Kidney epithelial cell (primary cell): ENCODE measurements at regions not wholly inside any gene's neighbourhood (a gene's known extent, or its start where the extent isn't known, plus 50 kb on each side); places are given as distances from the start of the nearest gene placed in this dataset.

Experiments
- DNase-seq: peaks from one replicate; pipeline ENCODE4 v3.0.0-alpha.2; 2010; ENCODE audit warnings: low read depth
- H3K27me3 ChIP-seq: 2 replicates; pipeline ENCODE4 v1.6.0; 2011; ENCODE audit warnings: low read length; ENCODE audit not compliant: control insufficient read depth, insufficient read depth
- H3K36me3 ChIP-seq: 2 replicates; pipeline ENCODE4 v1.5.1; 2011; ENCODE audit warnings: low read length; ENCODE audit not compliant: control insufficient read depth, insufficient read depth
- H3K4me3 ChIP-seq: 2 replicates; pipeline ENCODE4 v1.5.1; 2011; ENCODE audit warnings: low read depth, mild to moderate bottlenecking, control low read depth, low read length
- TF ChIP-seq, protein P1 (sequence below): IDR thresholded peaks from 2 replicates; pipeline ENCODE4 v1.5.1; 2011; ENCODE audit warnings: mild to moderate bottlenecking, moderate library complexity, low read length, control low read depth, inconsistent platforms; ENCODE audit not compliant: insufficient read depth, poor library complexity, severe bottlenecking

DNA sequence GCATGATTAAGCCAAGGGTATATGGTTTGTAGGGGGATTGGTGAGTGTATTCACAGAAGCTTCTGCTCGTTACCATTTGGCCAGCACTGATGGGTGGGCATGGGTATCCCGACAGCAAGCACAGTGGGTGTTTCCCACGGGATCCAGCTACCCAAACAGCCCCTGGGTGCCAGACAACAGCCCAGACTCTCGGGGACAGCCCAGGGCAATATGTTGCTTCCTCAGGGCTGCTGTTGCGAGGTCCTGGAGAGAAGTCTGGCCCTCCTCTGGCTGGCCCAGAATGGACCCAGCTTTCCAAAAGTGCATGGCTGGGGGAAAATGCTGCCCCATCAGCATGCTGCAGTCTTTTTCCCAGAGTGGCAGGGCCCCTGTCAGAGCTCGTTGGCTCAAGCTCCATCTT, 247.0 kb downstream of the IRX1 start:
- no peak for DNase-seq
- TF ChIP-seq, protein P1, sequence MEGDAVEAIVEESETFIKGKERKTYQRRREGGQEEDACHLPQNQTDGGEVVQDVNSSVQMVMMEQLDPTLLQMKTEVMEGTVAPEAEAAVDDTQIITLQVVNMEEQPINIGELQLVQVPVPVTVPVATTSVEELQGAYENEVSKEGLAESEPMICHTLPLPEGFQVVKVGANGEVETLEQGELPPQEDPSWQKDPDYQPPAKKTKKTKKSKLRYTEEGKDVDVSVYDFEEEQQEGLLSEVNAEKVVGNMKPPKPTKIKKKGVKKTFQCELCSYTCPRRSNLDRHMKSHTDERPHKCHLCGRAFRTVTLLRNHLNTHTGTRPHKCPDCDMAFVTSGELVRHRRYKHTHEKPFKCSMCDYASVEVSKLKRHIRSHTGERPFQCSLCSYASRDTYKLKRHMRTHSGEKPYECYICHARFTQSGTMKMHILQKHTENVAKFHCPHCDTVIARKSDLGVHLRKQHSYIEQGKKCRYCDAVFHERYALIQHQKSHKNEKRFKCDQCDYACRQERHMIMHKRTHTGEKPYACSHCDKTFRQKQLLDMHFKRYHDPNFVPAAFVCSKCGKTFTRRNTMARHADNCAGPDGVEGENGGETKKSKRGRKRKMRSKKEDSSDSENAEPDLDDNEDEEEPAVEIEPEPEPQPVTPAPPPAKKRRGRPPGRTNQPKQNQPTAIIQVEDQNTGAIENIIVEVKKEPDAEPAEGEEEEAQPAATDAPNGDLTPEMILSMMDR, result no peak
- Histone ChIP-seq H3K27me3 (no peaks in the 10 kb centered on the region), H3K36me3 (no peaks in the 10 kb centered on the region), H3K4me3 (no peak overlapping the region)

DNA sequence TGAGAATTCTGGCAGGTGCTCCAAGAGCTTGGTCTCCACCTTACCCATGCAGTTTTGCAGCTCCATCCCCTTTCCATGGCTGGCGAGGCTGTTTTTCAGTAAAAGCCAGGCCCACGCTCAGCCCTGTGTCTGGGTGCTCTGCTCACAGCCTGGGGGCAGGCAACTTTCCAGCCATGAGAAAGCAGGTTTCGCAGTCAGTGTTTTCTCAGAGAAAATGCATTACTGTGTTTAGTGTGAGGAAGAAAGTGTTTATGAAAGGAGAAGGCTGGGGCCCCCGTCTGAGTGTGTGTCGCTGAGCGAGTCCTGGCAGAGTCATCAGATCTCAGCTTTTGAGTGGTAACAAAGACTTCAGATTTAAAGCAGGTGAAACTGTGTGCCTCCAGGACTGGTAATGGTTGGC, 248.1 kb downstream of the IRX1 start:
- H3K27me3 ChIP-seq, result no peaks in the 10 kb centered on the region
- no peak overlapping the region for H3K4me3 ChIP-seq
- no peak for DNase-seq
- no peaks in the 10 kb centered on the region for H3K36me3 ChIP-seq
- TF ChIP-seq, protein P1, result no peak

DNA sequence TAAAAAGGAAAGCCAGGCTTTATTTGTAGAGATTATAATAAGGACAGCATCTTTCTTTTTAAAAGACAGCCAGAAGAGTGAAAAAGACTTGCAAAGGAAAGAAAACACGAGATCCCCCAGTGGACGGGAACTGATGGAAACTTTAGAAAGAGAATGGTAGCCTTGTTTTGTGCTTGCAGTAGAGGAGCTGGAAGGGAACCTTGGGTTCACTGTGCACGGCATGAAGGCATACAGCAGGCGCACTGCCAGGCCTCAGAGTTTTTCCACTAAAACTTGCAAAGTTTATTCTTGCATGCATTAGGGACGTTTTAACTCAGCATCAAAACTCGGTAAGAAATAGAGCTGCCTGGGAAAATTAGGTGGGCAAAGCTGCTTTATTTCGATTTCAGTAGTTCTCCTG, 248.6 kb downstream of the IRX1 start:
- Histone ChIP-seq H3K27me3 (no peaks in the 10 kb centered on the region), H3K36me3 (no peaks in the 10 kb centered on the region), H3K4me3 (no peak overlapping the region)
- TF ChIP-seq, protein P1, result no peak
- no peak for DNase-seq

DNA sequence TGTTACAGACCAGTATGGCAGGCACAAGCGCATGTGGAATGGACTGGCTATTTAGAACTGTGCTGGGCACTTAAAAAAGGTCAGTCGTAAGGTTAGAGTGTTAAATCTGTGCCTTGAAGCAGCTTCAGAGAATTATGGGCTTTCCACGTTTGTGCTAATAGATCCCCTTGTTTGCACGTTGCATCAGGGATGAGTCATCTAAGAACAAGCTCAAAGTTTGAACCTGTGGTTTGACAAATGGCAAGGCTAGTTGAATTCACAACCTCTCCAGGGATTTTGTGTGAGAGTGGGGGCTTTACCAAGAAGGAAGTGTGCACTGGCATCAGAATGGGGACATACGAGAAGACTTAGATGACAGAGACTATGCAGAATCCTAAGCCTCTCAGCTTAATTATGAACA, 249.6 kb downstream of the IRX1 start:
- TF ChIP-seq, protein P1, result no peak
- H3K27me3 ChIP-seq, result no peaks in the 10 kb centered on the region
- H3K4me3 ChIP-seq, result no peak overlapping the region
- DNase-seq, result no peak
- no peaks in the 10 kb centered on the region for H3K36me3 ChIP-seq

DNA sequence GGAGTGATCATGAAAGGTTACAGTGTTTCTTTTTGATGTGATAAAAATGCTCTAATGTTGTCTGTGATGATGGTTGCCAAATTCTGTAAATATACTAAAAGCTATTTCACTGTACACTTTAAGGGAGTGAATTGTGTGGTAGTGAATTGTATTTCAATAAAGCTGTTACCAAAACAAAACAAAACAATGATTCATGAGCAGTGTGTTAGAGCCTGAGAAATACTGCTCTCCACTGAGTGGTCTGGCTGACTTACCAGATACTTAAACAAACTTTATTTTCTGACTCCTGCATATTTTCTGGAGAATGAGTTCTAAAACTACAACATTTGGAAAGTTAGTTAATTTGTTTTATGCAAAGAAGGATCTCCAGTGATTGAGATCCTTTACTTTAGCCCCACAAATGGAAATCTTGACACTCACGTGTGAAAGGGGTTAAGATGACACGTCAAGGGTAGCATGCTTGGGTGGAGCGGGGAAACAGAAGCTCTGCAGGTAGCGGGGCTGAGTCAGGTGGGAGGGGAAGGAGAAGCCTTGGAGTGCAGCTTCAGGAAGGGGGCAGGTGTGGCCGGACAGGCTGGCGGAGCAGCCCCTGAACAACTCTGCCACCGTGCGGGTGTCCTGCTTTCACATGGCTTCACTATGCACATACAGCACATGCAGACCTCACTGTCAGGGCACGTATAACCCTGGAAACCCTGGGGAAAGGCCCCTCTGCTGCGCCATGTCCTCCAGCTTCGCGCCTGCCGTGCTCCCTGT, 256.7 kb downstream of the IRX1 start:
- H3K36me3 ChIP-seq, result no peaks in the 10 kb centered on the region
- no peak overlapping the region for H3K4me3 ChIP-seq
- DNase-seq, result no peak
- no peaks in the 10 kb centered on the region for H3K27me3 ChIP-seq
- TF ChIP-seq, protein P1, result no peak

DNA sequence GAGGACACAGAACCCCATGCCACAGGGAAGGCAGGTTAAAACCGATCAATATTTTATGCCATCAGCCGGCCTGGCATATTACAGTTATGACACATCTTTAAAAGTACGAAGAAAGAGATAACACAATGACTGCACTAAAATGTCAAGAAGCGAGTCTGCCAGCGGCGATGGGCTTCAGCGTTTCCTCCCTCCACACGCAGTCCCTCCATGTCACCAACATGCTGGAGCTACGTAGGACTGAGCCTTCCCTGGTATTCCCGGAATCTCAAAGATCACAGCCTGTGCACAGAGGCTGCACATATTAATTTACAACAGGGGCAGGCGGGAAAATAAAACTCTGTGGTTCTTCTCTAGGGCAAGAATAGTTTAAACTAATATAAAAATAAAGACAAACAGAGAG, 257.7 kb downstream of the IRX1 start:
- Histone ChIP-seq H3K27me3 (no peaks in the 10 kb centered on the region), H3K36me3 (no peaks in the 10 kb centered on the region), H3K4me3 (no peak overlapping the region)
- TF ChIP-seq, protein P1, result no peak
- no peak for DNase-seq
